Endothelial cell (in vitro differentiated cells): ENCODE measurements at regions not wholly inside any gene's neighbourhood (a gene's known extent, or its start where the extent isn't known, plus 50 kb on each side); places are given as distances from the start of the nearest gene placed in this dataset.

Experiments used
- DNase-seq: peaks from one replicate; pipeline ENCODE4 v3.0.0; 2021; ENCODE audit warnings: low spot score
- H3K27ac Mint-ChIP-seq: one replicate; pipeline ENCODE4 v1.8.0; 2021; ENCODE audit warnings: mixed read lengths, inconsistent platforms; ENCODE audit not compliant: unreplicated experiment
- H3K27me3 Mint-ChIP-seq: one replicate; pipeline ENCODE4 v1.8.0; 2021; ENCODE audit warnings: mild to moderate bottlenecking, moderate library complexity, mixed read lengths, inconsistent platforms; ENCODE audit not compliant: unreplicated experiment
- H3K36me3 Mint-ChIP-seq: one replicate; pipeline ENCODE4 v1.8.0; 2021; ENCODE audit warnings: mild to moderate bottlenecking, low read depth, mixed read lengths, inconsistent platforms; ENCODE audit not compliant: unreplicated experiment
- H3K4me1 Mint-ChIP-seq: one replicate; pipeline ENCODE4 v1.8.0; 2021; ENCODE audit warnings: mild to moderate bottlenecking, mixed read lengths, inconsistent platforms; ENCODE audit not compliant: unreplicated experiment
- H3K4me3 Mint-ChIP-seq: one replicate; pipeline ENCODE4 v1.8.0; 2021; ENCODE audit warnings: mild to moderate bottlenecking, mixed read lengths, inconsistent platforms; ENCODE audit not compliant: unreplicated experiment
- H3K9me3 Mint-ChIP-seq: one replicate; pipeline ENCODE4 v1.8.0; 2021; ENCODE audit warnings: mixed read lengths, inconsistent platforms; ENCODE audit not compliant: unreplicated experiment
- CTCF ChIP-seq: fragments of 200-600 bp; sonication (generic); IDR thresholded peaks from one replicate; pipeline ENCODE4 v1.5.0; 2021; ENCODE audit warnings: antibody characterized with exemption; ENCODE audit not compliant: unreplicated experiment

GRCh38 chr10:128900456-128900855, 566.6 kb upstream of the MGMT start:
- TF ChIP-seq CTCF = no peak
- no peaks in the 10 kb centered on the region for H3K36me3 Mint-ChIP-seq
- no peaks in the 10 kb centered on the region for H3K9me3 Mint-ChIP-seq
- no peak overlapping the region for H3K27ac Mint-ChIP-seq
- no peak for DNase-seq
- no peak overlapping the region for H3K4me3 Mint-ChIP-seq
- peaks cover 17% of the 10 kb centered on the region for H3K4me1 Mint-ChIP-seq
- H3K27me3 Mint-ChIP-seq = no peaks in the 10 kb centered on the region

GRCh38 chr10:128901236-128901635, 565.8 kb upstream of the MGMT start:
- DNase-seq = no peak
- Mint-ChIP-seq H3K9me3 (no peaks in the 10 kb centered on the region), H3K27ac (no peak overlapping the region), H3K36me3 (no peaks in the 10 kb centered on the region), H3K4me3 (no peak overlapping the region), H3K27me3 (no peaks in the 10 kb centered on the region), H3K4me1 (peaks cover 17% of the 10 kb centered on the region)
- TF ChIP-seq CTCF = no peak

- Mint-ChIP-seq H3K4me1 (peaks cover 17% of the 10 kb centered on the region), H3K36me3 (no peaks in the 10 kb centered on the region), H3K27me3 (no peaks in the 10 kb centered on the region), H3K9me3 (no peaks in the 10 kb centered on the region), H3K4me3 (no peak overlapping the region), H3K27ac (peak overlapping the region; percentile 61)
- DNase-seq = no peak
- TF ChIP-seq CTCF = no peak
These were observed 564.9 kb upstream of the MGMT start for GRCh38 chr10:128902031-128902710.

- Mint-ChIP-seq H3K27me3 (no peaks in the 10 kb centered on the region), H3K4me1 (peaks cover 16% of the 10 kb centered on the region), H3K9me3 (no peaks in the 10 kb centered on the region), H3K4me3 (no peak overlapping the region), H3K36me3 (no peaks in the 10 kb centered on the region), H3K27ac (no peak overlapping the region)
- DNase-seq = no peak
- TF ChIP-seq CTCF = no peak
These were observed 559.7 kb upstream of the MGMT start for GRCh38 chr10:128907155-128907941.

- Mint-ChIP-seq H3K9me3 (no peaks in the 10 kb centered on the region), H3K27ac (no peak overlapping the region), H3K36me3 (no peaks in the 10 kb centered on the region), H3K27me3 (no peaks in the 10 kb centered on the region), H3K4me1 (peaks cover 8% of the 10 kb centered on the region), H3K4me3 (no peak overlapping the region)
- no peak for TF ChIP-seq CTCF
- DNase-seq = no peak
These were observed 558.9 kb upstream of the MGMT start for GRCh38 chr10:128908099-128908498.
